Neural progenitor cell (in vitro differentiated cells): ENCODE measurements at regions not wholly inside any gene's neighbourhood (a gene's known extent, or its start where the extent isn't known, plus 50 kb on each side); places are given as distances from the start of the nearest gene placed in this dataset.

Experiments
- CTCF ChIP-seq: fragments of 200-600 bp; sonication (generic); IDR thresholded peaks from 2 replicates; pipeline ENCODE4 v1.5.1; 2017; ENCODE audit warnings: antibody characterized with exemption, mild to moderate bottlenecking
- EZH2 ChIP-seq: fragments of 200-600 bp; sonication (generic); IDR thresholded peaks from 2 replicates; pipeline ENCODE4 v1.6.1; 2017; ENCODE audit warnings: antibody characterized with exemption, mild to moderate bottlenecking, moderate library complexity
- EZH2phosphoT487 ChIP-seq: fragments of 200-600 bp; sonication (generic); IDR thresholded peaks from 2 replicates; pipeline ENCODE4 v1.6.1; 2017; ENCODE audit warnings: antibody characterized with exemption

- TF ChIP-seq CTCF (no peak), EZH2 (no peak), EZH2phosphoT487 (no peak)
Observed at GRCh38 chr14:104474495-104475213, 104.9 kb upstream of the C14orf180 start.
